Neural progenitor cell (in vitro differentiated cells): ENCODE measurements at regions not wholly inside any gene's neighbourhood (a gene's known extent, or its start where the extent isn't known, plus 50 kb on each side); places are given as distances from the start of the nearest gene placed in this dataset.

Experiments used
- DNase-seq: peaks from one replicate; pipeline ENCODE4 v3.0.0-alpha.2; 2016; ENCODE audit warnings: low spot score
- H2AFZ ChIP-seq: fragments of 200-600 bp; sonication (generic); replicated peaks from 2 replicates; pipeline ENCODE4 v1.6.1; 2016; ENCODE audit warnings: antibody characterized with exemption
- H3F3A ChIP-seq: fragments of 200-600 bp; sonication (generic); 2 replicates; pipeline ENCODE4 v1.6.1; 2016; ENCODE audit warnings: antibody characterized with exemption, low read depth
- H3K27ac ChIP-seq: fragments of 200-600 bp; sonication (generic); 2 replicates; pipeline ENCODE4 v1.5.1; 2016; ENCODE audit warnings: mild to moderate bottlenecking
- H3K27me3 ChIP-seq: fragments of 200-600 bp; sonication (generic); 2 replicates; pipeline ENCODE4 v1.6.1; 2016; ENCODE audit warnings: mild to moderate bottlenecking, moderate library complexity
- H3K36me3 ChIP-seq: fragments of 200-600 bp; sonication (generic); 2 replicates; pipeline ENCODE4 v1.5.1; 2016
- H3K4me1 ChIP-seq: fragments of 200-600 bp; sonication (generic); 2 replicates; pipeline ENCODE4 v1.6.1; 2016; ENCODE audit warnings: mixed run types
- H3K4me2 ChIP-seq: fragments of 200-600 bp; sonication (generic); 2 replicates; pipeline ENCODE4 v1.6.1; 2016
- H3K4me3 ChIP-seq: fragments of 200-600 bp; sonication (generic); 2 replicates; pipeline ENCODE4 v1.5.1; 2016
- H3K79me2 ChIP-seq: fragments of 200-600 bp; sonication (generic); 2 replicates; pipeline ENCODE4 v1.6.1; 2016; ENCODE audit warnings: low read depth
- H3K9ac ChIP-seq: fragments of 200-600 bp; sonication (generic); 2 replicates; pipeline ENCODE4 v1.6.1; 2016
- H3K9me3 ChIP-seq: fragments of 200-600 bp; sonication (generic); 2 replicates; pipeline ENCODE4 v1.5.1; 2016; ENCODE audit warnings: low read depth
- H4K20me1 ChIP-seq: fragments of 200-600 bp; sonication (generic); 2 replicates; pipeline ENCODE4 v1.6.1; 2016; ENCODE audit warnings: low read depth
- H3K27ac Mint-ChIP-seq: 3 replicates; pipeline ENCODE4 v1.8.0; 2021; ENCODE audit warnings: mixed read lengths
- H3K27me3 Mint-ChIP-seq: 2 replicates; pipeline ENCODE4 v1.8.0; 2022; ENCODE audit warnings: low read depth, mild to moderate bottlenecking, inconsistent platforms, moderate library complexity, mixed read lengths; ENCODE audit not compliant: insufficient read depth
- H3K36me3 Mint-ChIP-seq: 3 replicates; pipeline ENCODE4 v1.8.0; 2021; ENCODE audit warnings: mixed read lengths
- H3K4me1 Mint-ChIP-seq: 3 replicates; pipeline ENCODE4 v1.8.0; 2021; ENCODE audit warnings: mixed read lengths
- H3K4me3 Mint-ChIP-seq: 3 replicates; pipeline ENCODE4 v1.8.0; 2021; ENCODE audit warnings: mild to moderate bottlenecking, moderate library complexity, mixed read lengths
- H3K9me3 Mint-ChIP-seq: 3 replicates; pipeline ENCODE4 v1.8.0; 2020; ENCODE audit warnings: mixed read lengths
- CTCF ChIP-seq: fragments of 200-600 bp; sonication (generic); IDR thresholded peaks from 2 replicates; pipeline ENCODE4 v1.5.1; 2017; ENCODE audit warnings: antibody characterized with exemption, mild to moderate bottlenecking
- EZH2 ChIP-seq: fragments of 200-600 bp; sonication (generic); IDR thresholded peaks from 2 replicates; pipeline ENCODE4 v1.6.1; 2017; ENCODE audit warnings: antibody characterized with exemption, mild to moderate bottlenecking, moderate library complexity
- EZH2phosphoT487 ChIP-seq: fragments of 200-600 bp; sonication (generic); IDR thresholded peaks from 2 replicates; pipeline ENCODE4 v1.6.1; 2017; ENCODE audit warnings: antibody characterized with exemption

- Histone ChIP-seq H3K9ac (no peak overlapping the region), H3K27me3 (no peaks in the 10 kb centered on the region), H3K4me2 (no peak overlapping the region), H3K4me3 (no peak overlapping the region), H3F3A (no peaks in the 10 kb centered on the region), H4K20me1 (no peaks in the 10 kb centered on the region), H2AFZ (no peak overlapping the region), H3K9me3 (no peaks in the 10 kb centered on the region), H3K79me2 (no peaks in the 10 kb centered on the region), H3K36me3 (no peaks in the 10 kb centered on the region), H3K27ac (no peak overlapping the region), H3K4me1 (peaks cover 10% of the 10 kb centered on the region)
- Mint-ChIP-seq H3K27me3 (no peaks in the 10 kb centered on the region), H3K27ac (no peak overlapping the region), H3K4me3 (no peak overlapping the region), H3K4me1 (peaks cover 26% of the 10 kb centered on the region), H3K36me3 (no peaks in the 10 kb centered on the region), H3K9me3 (no peaks in the 10 kb centered on the region)
- TF ChIP-seq CTCF (no peak), EZH2 (no peak), EZH2phosphoT487 (no peak)
- no peak for DNase-seq
These were observed 758.8 kb upstream of the TENM3 start for GRCh38 chr4:181484396-181484795.

GRCh38 chr4:181488926-181489325 lies 754.3 kb upstream of the TENM3 start:
- Histone ChIP-seq H3K9me3 (no peaks in the 10 kb centered on the region), H3K4me3 (no peak overlapping the region), H3K4me2 (no peak overlapping the region), H4K20me1 (no peaks in the 10 kb centered on the region), H3K9ac (no peak overlapping the region), H3K79me2 (no peaks in the 10 kb centered on the region), H3K27ac (no peak overlapping the region), H3K36me3 (no peaks in the 10 kb centered on the region), H2AFZ (peak overlapping the region; percentile 67), H3K4me1 (peaks cover 5% of the 10 kb centered on the region), H3K27me3 (no peaks in the 10 kb centered on the region), H3F3A (no peaks in the 10 kb centered on the region)
- TF ChIP-seq EZH2phosphoT487 = no peak
- TF ChIP-seq EZH2 = no peak
- TF ChIP-seq CTCF = no peak
- DNase-seq = no peak
- Mint-ChIP-seq H3K4me3 (no peak overlapping the region), H3K36me3 (no peaks in the 10 kb centered on the region), H3K9me3 (no peaks in the 10 kb centered on the region), H3K4me1 (peaks cover 26% of the 10 kb centered on the region), H3K27me3 (no peaks in the 10 kb centered on the region), H3K27ac (no peak overlapping the region)

- Histone ChIP-seq H3K4me1 (no peaks in the 10 kb centered on the region), H3K4me3 (no peak overlapping the region), H3K27me3 (no peaks in the 10 kb centered on the region), H2AFZ (no peak overlapping the region), H3K4me2 (no peak overlapping the region), H3K9me3 (no peaks in the 10 kb centered on the region), H3K79me2 (no peaks in the 10 kb centered on the region), H3K27ac (no peak overlapping the region), H3K36me3 (no peaks in the 10 kb centered on the region), H4K20me1 (no peaks in the 10 kb centered on the region), H3K9ac (no peak overlapping the region), H3F3A (no peaks in the 10 kb centered on the region)
- no peak for TF ChIP-seq EZH2
- TF ChIP-seq CTCF = no peak
- TF ChIP-seq EZH2phosphoT487 = no peak
- no peak for DNase-seq
- no peak overlapping the region for H3K4me3 Mint-ChIP-seq
- H3K9me3 Mint-ChIP-seq = peaks cover 6% of the 10 kb centered on the region
- H3K36me3 Mint-ChIP-seq = peaks cover 2% of the 10 kb centered on the region
- no peaks in the 10 kb centered on the region for H3K4me1 Mint-ChIP-seq
- H3K27ac Mint-ChIP-seq = no peak overlapping the region
- H3K27me3 Mint-ChIP-seq = peaks cover 3% of the 10 kb centered on the region
These were observed 745.1 kb upstream of the TENM3 start for GRCh38 chr4:181498148-181498547.

GRCh38 chr4:181502611-181503010 lies 740.6 kb upstream of the TENM3 start:
- H3K27me3 ChIP-seq = no peaks in the 10 kb centered on the region
- no peaks in the 10 kb centered on the region for H4K20me1 ChIP-seq
- H3K36me3 ChIP-seq = no peaks in the 10 kb centered on the region
- peaks cover 8% of the 10 kb centered on the region for H3F3A ChIP-seq
- H3K27me3 Mint-ChIP-seq = peaks cover 3% of the 10 kb centered on the region
- no peak overlapping the region for H3K4me2 ChIP-seq
- peaks cover 2% of the 10 kb centered on the region for H3K36me3 Mint-ChIP-seq
- peaks cover 4% of the 10 kb centered on the region for H3K9me3 Mint-ChIP-seq
- H3K27ac ChIP-seq = no peak overlapping the region
- no peak overlapping the region for H2AFZ ChIP-seq
- H3K79me2 ChIP-seq = no peaks in the 10 kb centered on the region
- no peak overlapping the region for H3K9ac ChIP-seq
- TF ChIP-seq EZH2 (no peak), EZH2phosphoT487 (no peak), CTCF (no peak)
- no peak overlapping the region for H3K4me3 ChIP-seq
- peak overlapping the region; percentile 54 for H3K27ac Mint-ChIP-seq
- DNase-seq = no peak
- H3K4me1 Mint-ChIP-seq = peaks cover 42% of the 10 kb centered on the region
- H3K9me3 ChIP-seq = no peaks in the 10 kb centered on the region
- H3K4me1 ChIP-seq = peaks cover 18% of the 10 kb centered on the region
- no peak overlapping the region for H3K4me3 Mint-ChIP-seq
